Breast epithelium (tissue), 4 donors: ENCODE measurements at regions not wholly inside any gene's neighbourhood (a gene's known extent, or its start where the extent isn't known, plus 50 kb on each side); places are given as distances from the start of the nearest gene placed in this dataset.

Experiments used
- DNase-seq, 2 donors: peaks; one replicate each; pipeline ENCODE4 v3.0.0-alpha.2; 2019; ENCODE audit warnings: low spot score in 2 of 2
- H3K27ac ChIP-seq, 2 donors: fragments of 200-600 bp; sonication (generic) in 1 of 2; one replicate each; pipeline ENCODE4 v1.5.1; 2016 to 2019; ENCODE audit warnings: mild to moderate bottlenecking in 1 of 2
- H3K27me3 ChIP-seq, 2 donors: fragments of 200-600 bp; sonication (generic) in 1 of 2; one replicate each; pipeline versions ENCODE4 v1.5.1 to v1.6.0; 2017 to 2019; ENCODE audit warnings: control low read depth in 1 of 2, mild to moderate bottlenecking in 1 of 2
- H3K36me3 ChIP-seq: fragments of 200-600 bp; one replicate; pipeline ENCODE4 v1.5.1; 2019
- H3K4me1 ChIP-seq, 2 donors: fragments of 200-600 bp; sonication (generic); one replicate each; pipeline ENCODE4 v1.5.1; 2016 to 2019; ENCODE audit warnings: control low read depth in 1 of 2
- H3K4me3 ChIP-seq, 3 donors: fragments of 200-600 bp; sonication (generic); 1 replicate in 2 of 3; 2 replicates in 1 of 3; pipeline ENCODE4 v1.5.1; 2016 to 2019; ENCODE audit warnings: mild to moderate bottlenecking in 3 of 3, moderate library complexity in 2 of 3
- H3K9me3 ChIP-seq, 2 donors: fragments of 200-600 bp; sonication (generic) in 1 of 2; one replicate each; pipeline ENCODE4 v1.5.1; 2016 to 2019; ENCODE audit warnings: control low read depth in 1 of 2
- CTCF ChIP-seq, 3 donors: fragments of 450-650 bp; IDR thresholded peaks; one replicate each; pipeline ENCODE4 v1.5.1; 2016 to 2017; ENCODE audit warnings: antibody characterized with exemption in 3 of 3, mild to moderate bottlenecking in 3 of 3, moderate library complexity in 3 of 3
- POLR2A ChIP-seq: fragments of 450-650 bp; IDR thresholded peaks from one replicate; pipeline ENCODE4 v1.6.1; 2016; ENCODE audit warnings: antibody characterized with exemption, mild to moderate bottlenecking, moderate library complexity
- POLR2AphosphoS5 ChIP-seq, 3 donors: sonication (generic); formaldehyde crosslinking; IDR thresholded peaks; one replicate each; pipeline ENCODE4 v1.6.1; 2017; ENCODE audit warnings: antibody characterized with exemption in 3 of 3
- intact Hi-C: fragments of 100-400 bp; cut with DNase I; formaldehyde crosslinking; loops from one replicate; pipeline ENCODE4 v1.15.1; 2023; ENCODE audit warnings: low total_unique reads

GRCh38 chr2:22359071-22359672, 1025.8 kb upstream of the KLHL29 start:
- no peaks in the 10 kb centered on the region for H3K4me1 ChIP-seq
- no peak for DNase-seq
- no peaks in the 10 kb centered on the region for H3K9me3 ChIP-seq
- H3K27ac ChIP-seq: no peak overlapping the region
- no peaks in the 10 kb centered on the region for H3K27me3 ChIP-seq
- H3K4me3 ChIP-seq: no peak overlapping the region
- H3K36me3 ChIP-seq: no peaks in the 10 kb centered on the region
- no peak for TF ChIP-seq POLR2A
- no peak for TF ChIP-seq CTCF (IDR thresholded peaks at IDR 0.05)
- TF ChIP-seq POLR2AphosphoS5 (IDR thresholded peaks at IDR 0.05): no peak
- intact Hi-C loops: no loop called here

- no peak for DNase-seq
- intact Hi-C loops: no loop called here
- no peaks in the 10 kb centered on the region for H3K4me1 ChIP-seq
Observed at GRCh38 chr2:22360735-22361374, 1024.1 kb upstream of the KLHL29 start.

GRCh38 chr2:22361571-22361970, 1023.4 kb upstream of the KLHL29 start:
- H3K4me1 ChIP-seq: no peaks in the 10 kb centered on the region
- DNase-seq: no peak
- H3K9me3 ChIP-seq: no peaks in the 10 kb centered on the region
- TF ChIP-seq POLR2A (no peak), POLR2AphosphoS5 (IDR thresholded peaks at IDR 0.05) (no peak), CTCF (IDR thresholded peaks at IDR 0.05) (no peak)
- H3K27me3 ChIP-seq: no peaks in the 10 kb centered on the region
- no peaks in the 10 kb centered on the region for H3K36me3 ChIP-seq
- H3K27ac ChIP-seq: no peak overlapping the region
- H3K4me3 ChIP-seq: no peak overlapping the region
- intact Hi-C loops: no loop called here

More at GRCh38 chr2:22360735-22361374, 1024.1 kb upstream of the KLHL29 start:
- TF ChIP-seq POLR2A (no peak), POLR2AphosphoS5 (IDR thresholded peaks at IDR 0.05) (no peak), CTCF (IDR thresholded peaks at IDR 0.05) (no peak)
- Histone ChIP-seq H3K27me3 (no peaks in the 10 kb centered on the region), H3K36me3 (no peaks in the 10 kb centered on the region), H3K4me3 (no peak overlapping the region), H3K27ac (no peak overlapping the region), H3K9me3 (no peaks in the 10 kb centered on the region)

GRCh38 chr2:22375096-22375495, 1009.9 kb upstream of the KLHL29 start:
- Histone ChIP-seq H3K27me3 (no peaks in the 10 kb centered on the region), H3K4me1 (no peaks in the 10 kb centered on the region), H3K9me3 (no peaks in the 10 kb centered on the region), H3K27ac (no peak overlapping the region), H3K4me3 (no peak overlapping the region), H3K36me3 (no peaks in the 10 kb centered on the region)
- TF ChIP-seq POLR2A (no peak), CTCF (IDR thresholded peaks at IDR 0.05) (no peak), POLR2AphosphoS5 (IDR thresholded peaks at IDR 0.05) (no peak)
- no peak for DNase-seq
- intact Hi-C loops: no loop called here

- H3K36me3 ChIP-seq: no peaks in the 10 kb centered on the region
Observed at GRCh38 chr2:22377268-22377667, 1007.7 kb upstream of the KLHL29 start.

More at GRCh38 chr2:22377268-22377667, 1007.7 kb upstream of the KLHL29 start:
- Histone ChIP-seq H3K4me1 (no peaks in the 10 kb centered on the region), H3K4me3 (no peak overlapping the region), H3K27me3 (no peaks in the 10 kb centered on the region), H3K9me3 (no peaks in the 10 kb centered on the region), H3K27ac (no peak overlapping the region)
- intact Hi-C loops: no loop called here
- no peak for DNase-seq
- TF ChIP-seq POLR2A: no peak
